ENCODE measurements at regions not wholly inside any gene's neighbourhood (a gene's known extent, or its start where the extent isn't known, plus 50 kb on each side); places are given as distances from the start of the nearest gene placed in this dataset.

DNA sequence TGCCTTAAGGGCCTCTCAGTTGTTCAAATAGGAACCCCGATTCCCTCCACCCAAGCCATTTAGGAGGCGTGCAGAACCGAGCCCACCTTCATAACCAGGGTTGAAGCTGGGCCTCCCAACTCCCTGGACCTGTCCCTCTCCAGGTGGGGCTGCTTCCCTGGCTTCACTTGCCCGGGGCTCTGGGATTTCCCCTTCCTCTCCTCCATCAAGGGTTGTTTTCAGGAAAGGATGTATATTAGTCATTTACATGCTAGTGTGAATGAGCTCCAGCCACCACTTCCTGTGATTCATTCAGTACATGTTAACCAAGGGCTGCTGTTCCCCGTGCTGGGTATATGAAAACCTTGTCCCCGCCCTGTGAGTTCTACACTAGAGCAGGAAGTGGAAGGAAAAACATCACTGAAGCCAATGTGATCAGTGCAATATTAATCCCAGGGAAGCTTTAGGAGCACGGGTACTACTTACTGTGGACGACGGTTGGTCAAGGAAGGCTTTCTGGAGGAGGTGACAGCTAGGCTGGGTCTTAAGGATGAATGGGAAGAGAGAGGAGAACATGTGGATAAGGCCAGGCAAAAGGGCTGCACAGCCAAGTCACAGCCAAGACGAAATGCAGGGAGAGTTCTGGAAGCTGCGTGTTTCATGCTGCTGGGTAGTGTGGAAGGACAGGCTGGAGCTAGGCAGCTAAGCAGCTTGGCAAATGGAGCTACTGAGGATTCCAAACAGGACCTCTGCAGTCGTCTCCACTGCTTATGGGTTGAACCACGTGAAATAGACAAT, 150.1 kb upstream of the SHH start:
- Histone ChIP-seq H3K79me2 (ENCODE audit: control insufficient read depth, low read length) (no peaks in the 10 kb centered on the region), H3K4me3 (ENCODE audit: low read length) (no peak overlapping the region), H3K27me3 (ENCODE audit: control insufficient read depth, low read length) (no peaks in the 10 kb centered on the region), H3F3A (ENCODE audit: control insufficient read depth, insufficient read depth) (no peaks in the 10 kb centered on the region), H3K9me2 (replicated peaks; ENCODE audit: control insufficient read depth, low read length) (no peaks in the 10 kb centered on the region), H4K20me1 (ENCODE audit: control insufficient read depth, insufficient read depth, low read depth, low read length) (no peaks in the 10 kb centered on the region), H3K36me3 (ENCODE audit: control insufficient read depth, low read length) (no peaks in the 10 kb centered on the region), H3K9me3 (ENCODE audit: control insufficient read depth, insufficient read depth, low read length) (no peaks in the 10 kb centered on the region), H3K27ac (ENCODE audit: low read depth, low read length) (no peak overlapping the region), H3K4me2 (ENCODE audit: low read length) (no peak overlapping the region), H3K4me1 (ENCODE audit: control insufficient read depth, low read length) (no peaks in the 10 kb centered on the region)
- no peak for TF ChIP-seq EZH2phosphoT487 (IDR thresholded peaks at IDR 0.05; ENCODE audit: borderline replicate concordance, low read length)
- TF ChIP-seq, protein P1, sequence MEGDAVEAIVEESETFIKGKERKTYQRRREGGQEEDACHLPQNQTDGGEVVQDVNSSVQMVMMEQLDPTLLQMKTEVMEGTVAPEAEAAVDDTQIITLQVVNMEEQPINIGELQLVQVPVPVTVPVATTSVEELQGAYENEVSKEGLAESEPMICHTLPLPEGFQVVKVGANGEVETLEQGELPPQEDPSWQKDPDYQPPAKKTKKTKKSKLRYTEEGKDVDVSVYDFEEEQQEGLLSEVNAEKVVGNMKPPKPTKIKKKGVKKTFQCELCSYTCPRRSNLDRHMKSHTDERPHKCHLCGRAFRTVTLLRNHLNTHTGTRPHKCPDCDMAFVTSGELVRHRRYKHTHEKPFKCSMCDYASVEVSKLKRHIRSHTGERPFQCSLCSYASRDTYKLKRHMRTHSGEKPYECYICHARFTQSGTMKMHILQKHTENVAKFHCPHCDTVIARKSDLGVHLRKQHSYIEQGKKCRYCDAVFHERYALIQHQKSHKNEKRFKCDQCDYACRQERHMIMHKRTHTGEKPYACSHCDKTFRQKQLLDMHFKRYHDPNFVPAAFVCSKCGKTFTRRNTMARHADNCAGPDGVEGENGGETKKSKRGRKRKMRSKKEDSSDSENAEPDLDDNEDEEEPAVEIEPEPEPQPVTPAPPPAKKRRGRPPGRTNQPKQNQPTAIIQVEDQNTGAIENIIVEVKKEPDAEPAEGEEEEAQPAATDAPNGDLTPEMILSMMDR (IDR thresholded peaks at IDR 0.05; ENCODE audit: low read depth, low read length, poor library complexity, severe bottlenecking), result no peak

DNA sequence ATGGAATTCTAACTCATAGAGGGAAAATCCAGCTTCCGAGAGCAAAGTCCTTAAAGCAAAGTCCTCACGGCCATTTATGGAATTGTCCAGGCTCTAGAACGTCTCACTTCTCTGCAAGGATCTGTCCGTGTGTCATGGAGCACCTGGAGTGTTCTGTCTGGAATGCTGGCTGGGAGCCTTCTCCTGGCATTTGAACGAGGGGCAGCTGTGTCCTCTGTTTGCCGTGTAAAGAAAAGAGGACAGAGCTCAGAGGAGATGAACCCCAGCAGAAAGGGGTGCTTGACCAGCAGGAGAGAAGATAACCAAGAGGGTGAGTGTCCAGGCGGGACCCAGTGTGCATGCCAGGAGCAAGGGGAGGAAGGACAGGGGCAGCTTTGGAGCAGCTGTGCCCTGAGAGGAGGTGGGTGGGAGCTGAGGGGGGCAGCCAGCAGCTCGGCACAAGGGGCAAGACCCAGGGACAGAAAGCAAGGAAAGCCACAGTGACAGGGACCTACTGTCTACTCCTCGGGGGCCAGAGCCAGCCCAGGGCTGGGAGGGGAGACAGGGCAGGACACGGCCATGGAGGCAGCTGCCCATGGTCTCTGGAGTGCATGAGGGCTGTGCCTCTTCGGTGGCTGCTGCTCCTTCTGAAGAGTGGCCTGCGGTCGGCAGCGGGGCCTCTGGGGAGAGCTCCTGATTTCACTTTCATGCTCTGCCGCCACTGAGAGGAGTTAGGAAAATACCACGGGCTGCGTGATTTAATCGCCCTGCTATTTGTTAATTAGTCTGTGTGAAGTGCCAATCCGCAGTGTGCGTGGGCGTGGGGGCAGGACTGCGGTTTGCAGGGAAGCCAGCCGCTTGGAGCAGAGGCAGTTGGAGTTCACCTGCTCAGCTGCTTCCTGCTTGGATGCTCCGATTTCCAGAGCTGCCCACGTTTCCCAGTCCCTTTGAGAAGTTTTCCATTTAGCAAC, 149.3 kb upstream of the SHH start:
- Histone ChIP-seq H3K4me3 (ENCODE audit: low read length) (no peak overlapping the region), H3K27ac (ENCODE audit: low read depth, low read length) (no peak overlapping the region)

DNA sequence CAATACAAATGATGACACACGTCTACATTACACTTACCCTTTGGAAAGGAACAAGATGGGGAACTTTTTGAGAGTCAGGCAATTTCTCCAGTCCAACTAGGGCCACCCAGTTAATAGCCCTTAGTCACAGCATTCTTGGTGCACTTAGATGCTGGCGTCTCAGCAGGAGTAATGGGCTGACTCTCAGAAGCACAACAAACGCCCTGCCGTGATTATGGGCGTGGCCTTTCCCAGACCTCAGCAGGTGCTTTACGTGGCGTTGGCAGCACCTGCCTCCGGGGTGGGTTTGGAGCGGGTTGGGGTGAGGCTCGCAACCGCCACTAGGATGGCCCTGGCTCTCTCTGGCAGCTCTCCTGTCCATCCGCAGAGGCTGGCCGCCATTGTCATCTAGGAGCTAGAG, 147.6 kb upstream of the SHH start:
- Histone ChIP-seq H3K4me2 (ENCODE audit: low read length) (no peak overlapping the region), H3F3A (ENCODE audit: control insufficient read depth, insufficient read depth) (no peaks in the 10 kb centered on the region), H3K27ac (ENCODE audit: low read depth, low read length) (no peak overlapping the region), H3K4me1 (ENCODE audit: control insufficient read depth, low read length) (no peaks in the 10 kb centered on the region), H3K79me2 (ENCODE audit: control insufficient read depth, low read length) (no peaks in the 10 kb centered on the region), H3K9me3 (ENCODE audit: control insufficient read depth, insufficient read depth, low read length) (no peaks in the 10 kb centered on the region), H3K4me3 (ENCODE audit: low read length) (no peak overlapping the region), H3K27me3 (ENCODE audit: control insufficient read depth, low read length) (no peaks in the 10 kb centered on the region), H3K36me3 (ENCODE audit: control insufficient read depth, low read length) (no peaks in the 10 kb centered on the region), H3K9me2 (replicated peaks; ENCODE audit: control insufficient read depth, low read length) (no peaks in the 10 kb centered on the region), H4K20me1 (ENCODE audit: control insufficient read depth, insufficient read depth, low read depth, low read length) (no peaks in the 10 kb centered on the region)
- no peak for TF ChIP-seq EZH2phosphoT487 (IDR thresholded peaks at IDR 0.05; ENCODE audit: borderline replicate concordance, low read length)
- TF ChIP-seq, protein P1 (IDR thresholded peaks at IDR 0.05; ENCODE audit: low read depth, low read length, poor library complexity, severe bottlenecking), result no peak

More for the DNA sequence above, 149.3 kb upstream of the SHH start:
- H3K4me2 ChIP-seq (ENCODE audit: low read length), result no peak overlapping the region
- no peaks in the 10 kb centered on the region for H3K36me3 ChIP-seq (ENCODE audit: control insufficient read depth, low read length)
- no peaks in the 10 kb centered on the region for H3F3A ChIP-seq (ENCODE audit: control insufficient read depth, insufficient read depth)
- H3K27me3 ChIP-seq (ENCODE audit: control insufficient read depth, low read length), result no peaks in the 10 kb centered on the region
- TF ChIP-seq, protein P1 (IDR thresholded peaks at IDR 0.05; ENCODE audit: low read depth, low read length, poor library complexity, severe bottlenecking), result no peak
- TF ChIP-seq EZH2phosphoT487 (IDR thresholded peaks at IDR 0.05; ENCODE audit: borderline replicate concordance, low read length), result no peak
- H3K79me2 ChIP-seq (ENCODE audit: control insufficient read depth, low read length), result no peaks in the 10 kb centered on the region
- H3K9me2 ChIP-seq (replicated peaks; ENCODE audit: control insufficient read depth, low read length), result no peaks in the 10 kb centered on the region
- H3K9me3 ChIP-seq (ENCODE audit: control insufficient read depth, insufficient read depth, low read length), result no peaks in the 10 kb centered on the region
- H4K20me1 ChIP-seq (ENCODE audit: control insufficient read depth, insufficient read depth, low read depth, low read length), result no peaks in the 10 kb centered on the region
- no peaks in the 10 kb centered on the region for H3K4me1 ChIP-seq (ENCODE audit: control insufficient read depth, low read length)

Data from DOHH2 (cell line).